GM18511 (cell line): ENCODE measurements at regions not wholly inside any gene's neighbourhood (a gene's known extent, or its start where the extent isn't known, plus 50 kb on each side); places are given as distances from the start of the nearest gene placed in this dataset.
"Not testable (repeated sequence)": the region's sequence is repeated elsewhere in the genome, so short reads cannot be mapped to it uniquely, and the experiment has no call there.

Experiments used
- ATAC-seq: cut with Tn5 transposase; IDR thresholded peaks from one replicate; pipeline ENCODE4 v1.9.1; 2021; ENCODE audit warnings: mild to moderate bottlenecking, moderate library complexity; ENCODE audit not compliant: unreplicated experiment

DNA sequence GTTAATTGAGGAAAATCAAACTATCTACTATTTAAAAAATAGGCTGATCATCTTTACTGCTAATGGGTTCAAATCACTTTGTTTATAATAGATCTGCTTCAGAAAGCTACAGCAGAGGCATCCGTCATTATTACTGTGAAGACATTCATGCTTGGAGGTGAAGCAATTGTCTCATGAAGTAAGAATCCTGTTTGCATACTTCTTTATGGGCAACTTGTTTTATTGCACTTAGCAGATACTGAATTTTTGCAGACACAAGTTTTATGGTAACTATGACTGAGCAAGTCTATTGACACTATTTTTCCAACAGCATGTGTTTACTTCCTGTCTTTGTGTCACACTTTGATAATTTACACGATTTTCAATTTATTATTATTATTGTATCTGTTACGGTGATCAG, 573.9 kb downstream of the RFPL4B start:
- ATAC-seq: no peak

DNA sequence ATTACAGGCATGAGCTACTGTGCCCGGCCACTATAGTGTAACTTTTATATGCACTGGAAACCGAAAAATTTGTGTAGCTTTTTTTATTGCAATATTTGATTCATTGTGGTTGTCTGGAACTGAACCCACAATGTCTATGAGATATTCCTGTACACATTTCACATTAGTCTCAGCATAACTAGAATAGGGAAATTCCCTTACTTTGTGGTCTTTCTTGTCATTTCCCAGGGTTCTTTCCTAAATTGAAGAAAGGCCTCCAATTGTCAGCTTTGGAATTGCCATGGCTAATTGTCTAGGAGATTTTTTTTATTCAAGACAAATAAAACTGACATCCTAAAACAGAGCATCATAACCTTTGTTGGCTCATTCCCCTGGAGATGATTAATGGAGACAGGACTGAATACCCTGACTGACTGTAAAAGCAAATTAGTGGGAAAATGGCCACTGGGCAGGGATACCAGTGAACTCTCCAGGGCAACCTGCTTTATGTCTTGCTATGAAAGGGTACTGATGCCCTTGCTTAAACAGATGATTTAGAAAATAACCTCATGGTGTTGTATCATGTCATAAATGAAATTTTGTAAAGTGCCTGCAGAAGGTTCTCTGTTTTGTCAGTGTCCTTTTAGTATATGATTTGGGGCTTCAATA, 576.9 kb downstream of the RFPL4B start:
- ATAC-seq: no peak

DNA sequence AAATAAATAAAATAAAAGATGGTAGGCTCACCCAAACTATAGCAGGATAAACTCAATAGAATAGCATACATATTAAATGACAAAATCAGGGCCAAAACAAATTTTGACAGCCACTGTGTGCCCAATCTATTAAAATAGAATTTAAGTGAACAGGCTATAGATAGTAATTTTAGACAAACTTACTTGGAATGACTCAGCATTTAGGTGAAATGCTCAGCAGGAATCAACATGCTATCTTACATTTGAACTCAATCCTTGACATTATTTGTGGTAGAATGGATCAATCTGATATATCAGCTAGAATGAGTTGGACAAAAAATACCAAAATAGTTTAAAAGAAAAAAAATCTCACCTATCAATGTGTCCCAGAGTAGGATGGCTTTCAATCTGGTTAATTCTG, 578.6 kb downstream of the RFPL4B start:
- ATAC-seq: no peak

DNA sequence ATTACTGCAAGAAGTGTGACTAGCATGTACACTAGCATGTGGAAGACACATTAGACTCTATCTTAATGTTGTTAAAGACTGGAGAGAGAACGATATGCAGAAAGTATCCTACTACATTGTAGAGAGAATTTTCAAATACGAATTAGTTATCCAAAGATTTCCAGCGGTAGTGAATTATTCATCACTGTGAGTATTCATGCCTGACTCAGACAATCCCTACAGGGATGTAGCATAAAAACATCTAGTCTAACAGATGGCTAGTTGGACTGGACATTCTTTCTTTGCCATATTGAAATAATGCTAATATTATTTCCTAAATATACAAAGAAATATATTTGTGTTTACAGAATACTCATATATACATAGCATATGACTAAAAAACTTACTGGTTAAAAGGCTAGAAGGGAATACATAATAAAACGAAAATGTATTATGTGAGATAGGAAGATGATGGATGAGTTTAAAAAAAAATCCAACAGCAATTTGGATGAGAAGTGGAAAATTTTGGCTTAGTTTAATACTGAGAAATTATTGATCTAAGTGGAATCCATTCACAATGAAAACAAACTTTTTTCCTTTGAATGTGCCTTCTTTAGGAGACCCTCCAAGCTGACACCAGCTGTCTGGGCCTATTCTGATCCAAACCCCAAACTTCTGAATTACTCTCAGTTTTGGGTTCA, 580.7 kb downstream of the RFPL4B start:
- ATAC-seq: no peak

DNA sequence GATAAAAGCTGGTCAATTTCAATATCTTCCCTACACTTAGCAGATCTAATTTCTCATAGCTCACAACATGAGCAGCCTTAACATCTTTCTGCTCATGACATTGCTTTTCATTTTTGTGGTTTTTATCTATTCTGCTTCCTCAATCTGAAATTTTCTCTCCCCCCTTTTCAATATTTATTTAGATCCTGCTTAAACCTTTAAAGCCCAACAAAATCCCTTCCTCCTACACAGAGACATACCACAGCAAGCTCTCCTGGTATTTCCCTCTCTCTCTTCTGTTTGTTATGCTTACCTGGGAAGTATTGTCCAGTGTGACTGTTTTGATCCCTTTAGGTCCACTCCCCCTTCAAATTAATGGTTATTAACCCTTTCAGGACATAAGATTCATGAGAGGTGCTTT, 582.5 kb downstream of the RFPL4B start:
- no peak for ATAC-seq

DNA sequence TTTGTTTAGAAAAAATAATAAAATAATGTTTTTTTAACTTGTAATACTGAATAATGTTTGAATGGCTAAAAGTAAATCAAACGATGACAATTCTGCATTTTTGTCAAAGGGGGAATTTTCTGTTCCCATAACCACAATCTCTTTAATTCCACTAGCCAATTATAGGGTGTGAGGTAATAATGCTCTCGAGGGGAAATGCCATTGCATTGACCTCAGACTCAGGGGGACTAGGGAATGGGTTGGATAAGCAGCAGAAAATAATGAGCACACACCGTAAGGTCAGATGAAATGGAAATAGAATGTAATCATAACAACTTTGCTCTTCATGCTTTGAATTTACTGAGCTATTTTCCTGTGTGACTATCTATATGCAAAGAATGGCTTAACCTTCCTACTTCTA, 584.7 kb downstream of the RFPL4B start:
- no peak for ATAC-seq

DNA sequence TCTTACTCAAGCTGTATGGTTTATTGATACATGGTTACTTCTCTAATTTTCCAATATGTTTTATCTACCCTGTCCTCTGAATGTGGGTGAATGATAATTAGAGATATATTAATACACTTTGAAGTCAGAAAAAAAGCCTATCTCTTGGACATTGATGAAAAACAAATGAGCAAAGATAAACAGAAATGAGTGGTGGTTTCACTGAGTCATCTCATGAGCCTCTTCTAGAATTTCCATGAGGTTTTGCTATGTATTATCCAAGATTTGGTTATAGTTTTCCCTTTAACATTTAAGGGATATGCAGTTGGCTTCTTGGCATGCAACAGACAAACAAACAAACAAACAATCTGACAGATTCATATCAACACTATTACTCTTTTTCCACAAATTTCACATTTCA, 586.8 kb downstream of the RFPL4B start:
- no peak for ATAC-seq

DNA sequence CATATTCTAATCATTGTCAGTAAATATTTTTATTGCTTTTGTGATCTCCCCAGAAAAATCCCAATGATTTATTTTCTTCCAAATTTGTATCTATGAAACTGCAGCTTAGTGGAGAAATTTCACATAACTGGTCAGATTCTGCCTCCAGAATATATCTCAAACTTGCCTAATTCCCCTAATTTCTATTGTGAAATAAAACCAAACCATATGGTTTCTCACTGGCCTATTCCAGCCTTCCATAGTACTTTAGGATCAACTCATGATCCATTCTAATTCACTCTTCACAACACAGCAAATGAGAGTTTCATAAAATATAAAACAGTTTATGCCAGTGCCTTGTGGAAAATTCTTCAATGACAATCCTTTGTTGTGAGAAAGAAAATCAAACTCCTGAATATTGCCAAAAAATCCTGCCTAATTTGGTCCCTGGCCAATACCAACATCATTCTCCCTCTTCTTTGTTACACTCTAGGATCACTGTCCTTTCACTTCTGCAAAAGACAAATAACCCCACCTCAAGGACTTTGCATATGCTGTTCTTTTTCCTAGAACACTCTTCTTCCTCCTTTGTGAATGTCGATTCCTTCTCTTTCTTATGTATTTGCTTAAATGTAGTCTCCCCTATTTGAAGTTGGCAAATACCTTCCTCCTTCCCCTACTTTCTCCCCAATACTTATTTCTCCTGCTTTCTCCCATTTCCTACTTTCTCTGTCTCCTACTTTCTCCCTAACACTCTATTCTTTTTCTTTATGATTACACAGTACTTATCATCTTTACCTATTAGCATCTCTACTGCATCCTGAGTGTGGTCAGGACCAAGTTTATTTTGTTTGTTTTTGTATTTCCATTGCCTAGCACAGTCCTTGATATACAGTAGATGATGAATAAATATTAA, 587.5 kb downstream of the RFPL4B start:
- no peak for ATAC-seq

DNA sequence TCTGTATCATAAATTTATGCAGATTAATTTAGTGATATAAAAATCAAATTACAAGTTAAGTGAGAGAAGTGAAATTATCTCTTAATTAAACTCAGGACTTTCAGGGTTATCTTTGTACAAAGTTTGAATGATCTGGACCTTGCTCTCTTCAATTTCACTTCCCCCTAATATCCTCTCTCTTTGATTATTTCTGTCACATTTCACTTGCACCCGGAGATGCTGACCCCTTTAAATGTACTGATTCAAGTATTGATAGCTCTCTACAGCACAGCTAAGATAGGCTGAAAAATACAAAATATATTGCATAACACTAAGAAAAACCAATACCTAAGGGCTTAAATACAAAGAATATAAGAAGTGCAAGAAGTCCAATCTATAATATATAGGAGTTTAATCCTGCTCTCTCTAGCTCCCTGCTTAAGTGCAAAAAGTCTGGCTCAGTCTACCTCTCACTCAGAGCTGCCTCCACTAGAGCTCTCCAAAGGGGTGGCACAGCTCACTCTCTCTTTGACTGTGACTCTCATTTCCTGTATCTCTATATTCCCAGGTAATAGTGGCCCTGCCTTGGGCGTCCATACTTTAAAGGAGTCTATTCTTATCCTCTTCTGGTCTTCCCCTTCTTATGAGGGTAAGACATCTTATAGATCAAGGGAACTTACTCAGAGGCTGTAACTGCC, 588.4 kb downstream of the RFPL4B start:
- no peak for ATAC-seq

DNA sequence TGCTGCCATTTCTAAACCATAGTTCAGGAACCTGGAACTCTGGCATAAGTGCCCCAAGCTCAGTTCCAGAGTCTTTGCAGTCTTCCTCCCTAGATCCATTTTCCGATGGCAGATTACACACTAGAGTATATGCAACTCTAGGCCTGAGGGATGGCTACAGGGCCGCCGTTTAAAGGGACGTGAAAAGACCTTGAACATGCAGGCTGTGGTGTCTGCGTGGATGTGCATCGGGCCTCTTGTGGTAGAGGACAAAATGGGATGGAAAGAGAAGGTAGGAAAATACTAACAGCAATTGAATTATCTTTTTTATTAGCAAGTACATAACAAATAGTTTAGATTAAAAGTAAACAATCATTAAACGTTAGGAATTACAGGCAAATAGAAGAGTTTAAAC, 588.9 kb downstream of the RFPL4B start:
- ATAC-seq: no peak

DNA sequence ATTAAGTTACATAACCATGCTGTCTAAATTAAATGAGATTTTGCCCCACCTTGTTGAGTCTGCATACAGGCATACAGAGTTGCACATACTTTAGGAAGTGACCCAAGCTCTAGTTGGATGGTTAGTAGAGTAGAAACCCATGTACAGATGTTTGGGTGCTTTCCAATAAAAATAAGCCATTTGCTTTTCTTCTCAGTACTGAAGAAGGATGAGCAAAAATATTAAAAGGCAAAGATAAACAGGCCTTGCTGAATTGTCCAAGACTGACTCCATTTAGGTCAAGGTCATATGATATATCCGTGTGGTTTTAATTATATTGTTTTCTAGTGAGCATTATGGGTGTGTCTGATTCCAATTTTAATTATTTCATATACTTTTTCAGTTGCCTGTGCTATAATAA, 589.4 kb downstream of the RFPL4B start:
- no peak for ATAC-seq

DNA sequence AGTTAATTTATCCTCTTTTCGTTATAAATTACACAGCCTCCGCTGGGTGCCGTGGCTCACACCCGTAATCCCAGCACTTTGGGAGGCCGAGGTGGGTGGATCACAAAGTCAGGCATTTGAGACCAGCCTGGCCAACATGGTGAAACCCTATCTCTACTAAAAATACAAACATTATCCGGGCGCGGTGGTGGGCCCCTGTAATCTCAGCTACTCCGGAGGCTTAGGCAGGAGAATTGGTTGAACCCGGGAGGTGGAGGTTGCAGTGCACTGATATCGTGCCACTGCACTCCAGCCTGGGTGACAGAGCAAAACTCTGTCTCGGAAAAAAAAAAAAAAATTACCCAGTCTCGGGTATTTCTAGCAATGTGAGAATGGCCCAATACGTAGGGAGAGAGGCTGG, 590.6 kb downstream of the RFPL4B start:
- not testable (repeated sequence) for ATAC-seq

DNA sequence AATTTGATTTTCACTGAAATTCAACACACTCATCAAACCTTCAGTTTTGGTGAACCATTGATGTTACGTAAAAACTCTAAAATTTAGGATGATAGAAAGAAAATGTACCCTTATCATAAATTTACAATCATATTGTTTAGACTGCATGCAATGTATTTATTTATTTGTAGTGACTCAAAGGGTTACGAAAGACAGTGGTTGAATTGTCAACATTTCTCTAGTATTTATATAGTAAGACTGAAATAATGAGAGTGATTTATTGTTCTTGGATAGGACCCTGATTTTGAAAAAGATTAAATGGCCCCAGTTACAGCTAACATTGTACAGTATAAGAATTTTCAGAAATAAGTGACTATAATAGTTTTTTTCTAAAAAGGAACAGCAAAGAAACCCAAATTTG, 591.5 kb downstream of the RFPL4B start:
- no peak for ATAC-seq

DNA sequence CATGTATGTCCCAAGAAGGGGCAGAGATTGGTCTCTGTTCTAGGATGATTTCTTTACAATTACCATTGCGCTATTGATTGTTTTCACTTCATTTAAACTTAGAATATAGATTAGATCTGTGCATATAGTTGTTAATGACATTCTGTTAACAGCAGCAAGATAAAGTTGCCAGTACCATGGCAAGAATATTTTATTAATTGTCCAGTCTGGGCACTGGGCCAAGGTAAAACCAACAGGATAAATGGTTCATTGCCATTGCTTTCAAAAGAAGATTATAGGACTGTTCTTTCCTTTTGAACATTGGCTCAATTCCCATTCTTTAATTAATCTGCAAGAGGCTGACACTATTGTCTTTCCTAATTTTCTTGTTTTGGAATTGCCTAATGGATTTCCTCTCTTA, 592.4 kb downstream of the RFPL4B start:
- ATAC-seq: no peak

DNA sequence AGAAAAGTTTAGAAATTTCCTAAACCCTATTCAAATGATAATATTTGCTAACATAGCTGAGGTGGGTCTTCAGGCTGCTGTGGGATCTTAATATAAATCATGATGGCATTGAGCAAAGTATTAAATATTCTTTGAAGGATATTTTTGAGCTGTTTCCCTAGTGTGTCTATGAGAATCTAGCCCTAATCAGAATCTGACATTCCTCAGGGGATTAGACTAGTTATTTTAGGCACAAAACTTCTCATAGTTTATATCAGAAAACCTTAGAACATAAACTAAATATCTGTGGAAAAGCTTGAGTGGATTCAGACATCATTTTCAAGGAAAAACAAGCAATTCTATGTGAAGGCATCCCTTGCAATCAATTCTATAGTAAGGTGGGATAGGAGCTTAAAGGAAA, 594.5 kb downstream of the RFPL4B start:
- no peak for ATAC-seq

DNA sequence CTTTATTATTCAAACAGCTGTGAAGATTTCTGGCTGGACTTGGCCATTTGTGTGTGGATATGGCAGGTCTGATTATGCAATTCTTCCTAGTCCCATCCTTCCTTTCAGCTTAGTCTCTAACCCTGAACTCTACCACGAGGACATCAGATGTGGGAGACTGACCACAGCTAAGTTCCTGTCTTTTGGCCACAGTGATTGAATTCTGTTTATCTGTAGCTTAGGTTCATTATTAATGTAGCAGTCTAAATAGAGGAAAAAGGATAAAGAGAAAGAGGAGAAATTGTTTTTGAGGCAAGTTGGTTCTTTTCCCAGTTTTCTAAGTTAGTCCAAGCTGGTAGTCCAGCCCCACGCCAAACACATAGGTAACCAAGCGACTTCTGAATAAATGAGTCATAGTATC, 598.9 kb downstream of the RFPL4B start:
- ATAC-seq: no peak

DNA sequence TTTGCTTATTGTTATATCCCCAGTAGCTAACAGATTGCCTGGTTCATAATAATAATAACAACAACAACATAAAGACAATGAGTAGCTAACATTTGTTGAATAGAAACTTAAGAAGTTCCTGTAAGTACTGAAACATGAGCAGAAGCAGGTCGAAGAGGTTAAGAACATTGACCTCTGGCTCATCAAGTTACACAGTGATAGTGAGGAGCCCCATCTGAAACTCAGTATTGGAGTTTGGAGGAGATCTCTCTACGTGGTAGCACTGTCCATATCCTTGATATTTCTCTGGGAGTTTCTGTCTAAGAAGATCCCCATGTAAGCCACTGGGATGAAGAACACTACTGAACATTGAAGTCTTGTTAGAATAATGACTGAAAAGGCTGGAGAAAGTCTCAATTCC, 600.4 kb downstream of the RFPL4B start:
- no peak for ATAC-seq

DNA sequence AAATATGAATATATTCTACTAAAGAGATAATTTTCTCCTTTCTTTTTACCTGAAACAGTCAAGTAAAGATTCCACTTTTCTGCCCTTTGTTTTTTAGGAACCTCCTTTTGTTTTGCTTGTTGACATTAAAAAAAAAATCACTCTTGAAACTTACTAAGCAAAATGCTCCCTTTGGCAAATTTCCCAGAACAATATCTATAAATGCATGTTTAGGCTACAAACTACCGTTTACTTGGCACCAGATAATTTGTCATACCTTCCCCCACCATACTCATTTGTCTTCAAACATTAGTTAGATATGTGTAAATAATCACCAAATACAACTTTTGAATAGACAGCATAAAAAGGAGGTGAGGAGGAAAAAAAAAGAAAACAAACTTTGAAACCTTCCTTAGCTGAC, 604.7 kb downstream of the RFPL4B start:
- ATAC-seq: no peak

DNA sequence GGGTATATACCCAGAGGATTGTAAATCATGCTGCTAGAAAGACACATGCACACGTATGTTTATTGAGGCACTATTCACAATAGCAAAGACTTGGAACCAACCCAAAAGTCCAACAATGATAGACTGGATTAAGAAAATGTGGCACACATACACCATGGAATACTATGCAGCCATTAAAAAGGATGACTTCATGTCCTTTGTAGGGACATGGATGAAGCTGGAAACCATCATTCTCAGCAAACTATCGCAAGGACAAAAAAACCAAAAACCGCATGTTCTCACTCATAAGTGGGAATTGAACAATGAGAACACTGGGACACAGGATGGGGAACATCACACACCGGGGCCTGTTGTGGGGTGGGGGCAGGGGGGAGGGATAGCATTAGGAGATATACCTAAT, 608.6 kb downstream of the RFPL4B start:
- ATAC-seq: not testable (repeated sequence)

DNA sequence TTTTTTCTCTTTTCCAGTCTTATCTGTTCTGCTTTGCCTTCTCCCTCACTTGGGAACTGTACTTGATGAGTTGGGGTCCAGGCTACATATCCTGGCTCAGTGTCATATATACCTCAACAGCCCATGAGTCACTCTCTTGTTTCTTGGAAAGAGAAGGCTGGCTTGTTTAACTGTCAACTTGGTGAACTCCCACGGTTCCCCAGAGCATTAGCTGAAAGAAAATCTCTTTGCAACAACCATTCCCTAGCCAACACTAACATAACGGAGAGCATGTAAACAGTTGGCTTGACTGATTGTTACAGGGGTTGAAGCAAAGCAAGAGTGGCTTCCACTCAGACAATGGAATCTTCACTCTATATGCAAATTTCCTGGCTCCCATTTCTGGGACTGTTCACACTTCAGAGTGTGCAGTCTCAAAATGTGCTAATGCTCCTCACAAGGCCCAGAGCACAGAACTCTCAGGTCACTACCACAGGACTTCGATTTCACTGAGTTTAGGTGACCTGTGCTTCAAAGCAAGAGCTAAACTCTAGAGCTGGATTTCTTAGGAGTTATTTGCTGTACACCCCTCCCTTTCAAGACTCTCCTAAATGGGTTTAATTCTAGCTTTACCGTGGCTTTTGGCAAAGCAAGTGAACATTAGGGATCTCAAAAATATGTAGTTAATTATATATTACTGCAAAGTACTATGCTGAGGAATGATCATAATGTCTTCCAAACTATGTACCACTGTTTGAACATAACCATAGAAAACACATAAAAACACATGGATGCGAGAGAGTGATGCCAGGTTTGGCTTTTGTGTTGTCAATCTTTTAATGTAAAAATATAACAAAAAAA, 609.8 kb downstream of the RFPL4B start:
- no peak for ATAC-seq

DNA sequence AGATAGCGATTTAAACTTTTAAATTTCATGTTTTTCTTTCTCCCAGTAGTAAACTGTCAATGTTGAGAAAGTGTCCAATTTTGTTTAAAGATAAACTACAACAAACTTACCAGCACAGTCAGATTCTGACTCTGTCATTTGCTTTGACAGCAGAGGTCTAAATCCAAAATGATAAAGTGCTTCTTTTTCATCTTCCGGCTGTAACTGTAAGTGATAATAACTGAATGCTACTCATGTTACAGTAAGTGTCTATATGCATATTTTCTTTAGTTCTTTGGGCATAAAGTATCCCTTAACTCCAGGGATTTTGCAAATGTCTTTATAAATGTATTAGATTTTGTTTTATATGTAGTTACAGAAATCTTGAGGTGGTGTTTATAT, 610.4 kb downstream of the RFPL4B start:
- ATAC-seq: no peak
